A673 (cell line): ENCODE measurements at regions not wholly inside any gene's neighbourhood (a gene's known extent, or its start where the extent isn't known, plus 50 kb on each side); places are given as distances from the start of the nearest gene placed in this dataset.

Source experiments
- BruUV-seq: library from RNA; stranded (reverse); fragments of 400-500 nt; replicated peaks from 2 replicates; lab custom pipeline; 2021; lab: Mats Ljungman, UMichigan
- CTCF ChIA-PET: fragments of 300-600 bp; sonication (Branson Sonifier 250); formaldehyde crosslinking; loops from one replicate; lab custom pipeline; 2022; ENCODE audit warnings: antibody characterized with exemption; lab: Charles Lee
- POLR2A ChIA-PET: fragments of 300-600 bp; sonication (Branson Sonifier 250); formaldehyde crosslinking; loops from one replicate; lab custom pipeline; 2022; ENCODE audit warnings: antibody characterized with exemption; ENCODE audit not compliant: low non-redundant PET; lab: Charles Lee
- DNase-seq: peaks from one replicate; pipeline ENCODE4 v3.0.0-alpha.2; 2015; ENCODE audit warnings: low spot score
- H3K27ac ChIP-seq: fragments of 200-600 bp; sonication (generic); 2 replicates; pipeline ENCODE4 v1.5.1; 2016; ENCODE audit warnings: mixed run types, low read depth, mild to moderate bottlenecking, mixed read lengths, antibody characterized with exemption, low read length; ENCODE audit not compliant: poor library complexity, severe bottlenecking
- H3K27me3 ChIP-seq: fragments of 200-600 bp; sonication (generic); replicated peaks from 2 replicates; pipeline ENCODE4 v1.6.1; 2017; ENCODE audit warnings: mixed run types, low read depth, mild to moderate bottlenecking, mixed read lengths, antibody characterized with exemption, low read length; ENCODE audit not compliant: insufficient read depth, poor library complexity
- H3K36me3 ChIP-seq: fragments of 200-600 bp; sonication (generic); 2 replicates; pipeline ENCODE4 v1.6.1; 2016; ENCODE audit warnings: mixed run types, mild to moderate bottlenecking, mixed read lengths, antibody characterized with exemption, low read length; ENCODE audit not compliant: insufficient read depth, poor library complexity, severe bottlenecking
- H3K4me1 ChIP-seq: fragments of 200-600 bp; sonication (generic); 2 replicates; pipeline ENCODE4 v1.6.1; 2017; ENCODE audit warnings: mixed run types, mild to moderate bottlenecking, mixed read lengths, antibody characterized with exemption, low read length; ENCODE audit not compliant: insufficient read depth, poor library complexity, severe bottlenecking
- H3K4me3 ChIP-seq: fragments of 200-600 bp; sonication (generic); 2 replicates; pipeline ENCODE4 v1.5.1; 2016; ENCODE audit warnings: low read depth, mixed run types, mild to moderate bottlenecking, mixed read lengths, low read length; ENCODE audit not compliant: poor library complexity, severe bottlenecking
- H3K9me3 ChIP-seq: fragments of 200-600 bp; sonication (generic); 2 replicates; pipeline ENCODE4 v1.6.1; 2016; ENCODE audit warnings: mixed run types, low read depth, mild to moderate bottlenecking, mixed read lengths, antibody characterized with exemption, low read length; ENCODE audit not compliant: poor library complexity, severe bottlenecking
- CTCF ChIP-seq: fragments of 300-800, 200-600 bp; sonication (generic); conservative IDR thresholded peaks from 2 replicates; pipeline ENCODE4 v1.5.1; 2017; ENCODE audit warnings: low read depth, mild to moderate bottlenecking, antibody characterized with exemption, low read length, moderate library complexity, mixed read lengths
- EZH2 ChIP-seq: fragments of 200-600 bp; sonication (generic); IDR thresholded peaks from 2 replicates; pipeline ENCODE4 v1.6.1; 2017; ENCODE audit warnings: borderline replicate concordance, low read depth, mild to moderate bottlenecking, mixed read lengths, antibody characterized with exemption, low read length; ENCODE audit not compliant: poor library complexity, severe bottlenecking
- intact Hi-C: fragments of 100-400 bp; cut with micrococcal nuclease; formaldehyde crosslinking; loops from one replicate; pipeline ENCODE4 v1.10.0; 2022; ENCODE audit not compliant: unreplicated experiment

DNA sequence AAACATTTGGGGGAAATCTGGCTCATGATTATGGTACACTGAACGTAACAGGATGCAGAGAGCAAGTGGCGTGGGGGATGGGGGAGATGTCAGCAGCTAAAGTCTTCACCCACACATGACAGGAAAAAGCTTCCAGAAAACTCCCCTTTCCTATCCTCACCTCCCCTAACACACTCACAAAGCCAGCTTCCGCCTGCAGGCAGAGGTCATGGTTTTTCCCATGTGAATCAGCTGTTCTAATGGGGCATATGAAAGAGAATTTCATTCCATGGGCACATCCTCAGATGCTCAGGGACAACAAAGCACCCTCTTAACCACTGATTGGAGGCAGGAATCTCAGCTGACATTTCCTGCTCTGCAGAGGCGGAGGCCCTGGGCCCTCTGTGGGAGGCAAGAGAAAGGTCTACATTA is 129.1 kb downstream of the TSN start:
- intact Hi-C loops: no loop called here
- CTCF ChIA-PET: no interaction called here
- Histone ChIP-seq H3K27me3 (no peaks in the 10 kb centered on the region), H3K4me3 (no peak overlapping the region), H3K36me3 (no peaks in the 10 kb centered on the region), H3K9me3 (no peaks in the 10 kb centered on the region), H3K4me1 (no peaks in the 10 kb centered on the region), H3K27ac (no peak overlapping the region)
- BruUV-seq: no TSS peak
- no peak for DNase-seq
- POLR2A ChIA-PET: no interaction called here
- no peak for TF ChIP-seq CTCF
- no peak for TF ChIP-seq EZH2

- POLR2A ChIA-PET: no interaction called here
- Histone ChIP-seq H3K36me3 (no peaks in the 10 kb centered on the region), H3K4me1 (no peaks in the 10 kb centered on the region), H3K4me3 (no peak overlapping the region), H3K27me3 (no peaks in the 10 kb centered on the region), H3K9me3 (no peaks in the 10 kb centered on the region), H3K27ac (no peak overlapping the region)
- BruUV-seq: no TSS peak
- intact Hi-C loops: no loop called here
- TF ChIP-seq EZH2 (no peak), CTCF (no peak)
- CTCF ChIA-PET: interaction anchor here (1.5 kb wide), 1 partner anchor 12 kb away, joined by 4 read pairs; no protein-coding TSS in a partner anchor
- DNase-seq: no peak
These were observed 130.6 kb downstream of the TSN start for GRCh38 chr2:121886059-121886458.

- no peaks in the 10 kb centered on the region for H3K27me3 ChIP-seq
- no TSS peak for BruUV-seq
- H3K36me3 ChIP-seq: no peaks in the 10 kb centered on the region
- no peaks in the 10 kb centered on the region for H3K9me3 ChIP-seq
- H3K4me3 ChIP-seq: no peak overlapping the region
- no peak for TF ChIP-seq CTCF
- TF ChIP-seq EZH2: no peak
- ChIA-PET CTCF (no interaction called here), POLR2A (no interaction called here)
- no peak overlapping the region for H3K27ac ChIP-seq
- intact Hi-C loops: no loop called here
- H3K4me1 ChIP-seq: no peaks in the 10 kb centered on the region
- no peak for DNase-seq
These were observed 132.2 kb downstream of the TSN start for GRCh38 chr2:121887513-121888188.
